Ammon's horn (tissue), 1 donor: ENCODE measurements at regions not wholly inside any gene's neighbourhood (a gene's known extent, or its start where the extent isn't known, plus 50 kb on each side); places are given as distances from the start of the nearest gene placed in this dataset.
"Not testable (repeated sequence)": the region's sequence is repeated elsewhere in the genome, so short reads cannot be mapped to it uniquely, and the experiment has no call there.

ENCODE experiments used
- DNase-seq: peaks from one replicate; pipeline ENCODE4 v3.0.0-alpha.2; 2016; ENCODE audit warnings: low spot score

GRCh38 chr13:72586518-72586917 lies 140.9 kb downstream of the MZT1 start:
- no peak for DNase-seq

GRCh38 chr13:72585254-72585653 lies 142.2 kb downstream of the MZT1 start:
- no peak for DNase-seq

- DNase-seq, result no peak
Measured at GRCh38 chr13:72571191-72571590, 156.2 kb downstream of the MZT1 start.

GRCh38 chr13:72570019-72570418 lies 157.4 kb downstream of the MZT1 start:
- no peak for DNase-seq

- no peak for DNase-seq
Measured at GRCh38 chr13:72567566-72567965, 159.9 kb downstream of the MZT1 start.

- DNase-seq, result no peak
Measured at GRCh38 chr13:72566526-72566925, 160.9 kb downstream of the MZT1 start.

GRCh38 chr13:72565893-72566292 lies 161.5 kb downstream of the MZT1 start:
- DNase-seq, result peak; percentile 6

- DNase-seq, result no peak
Measured at GRCh38 chr13:72562686-72563085, 164.7 kb downstream of the MZT1 start.

GRCh38 chr13:72561791-72562190 lies 165.6 kb downstream of the MZT1 start:
- no peak for DNase-seq

- no peak for DNase-seq
Measured at GRCh38 chr13:72559716-72560115, 167.7 kb downstream of the MZT1 start.

GRCh38 chr13:72556945-72557344 lies 170.5 kb downstream of the MZT1 start:
- DNase-seq, result no peak

GRCh38 chr13:72555601-72556000 lies 171.8 kb downstream of the MZT1 start:
- no peak for DNase-seq

- no peak for DNase-seq
Measured at GRCh38 chr13:72552731-72553130, 174.7 kb downstream of the MZT1 start.

GRCh38 chr13:72545895-72546294 lies 181.5 kb downstream of the MZT1 start:
- DNase-seq, result not testable (repeated sequence)

GRCh38 chr13:72545030-72545719 lies 182.3 kb downstream of the MZT1 start:
- DNase-seq, result no peak

- no peak for DNase-seq
Measured at GRCh38 chr13:72544042-72544441, 183.4 kb downstream of the MZT1 start.

GRCh38 chr13:72542241-72542640 lies 185.2 kb downstream of the MZT1 start:
- DNase-seq, result no peak

GRCh38 chr13:72541674-72542073 lies 185.8 kb downstream of the MZT1 start:
- DNase-seq, result no peak

- no peak for DNase-seq
Measured at GRCh38 chr13:72540881-72541280, 186.5 kb downstream of the MZT1 start.

- DNase-seq, result no peak
Measured at GRCh38 chr13:72539925-72540324, 187.5 kb downstream of the MZT1 start.

GRCh38 chr13:72537782-72538181 lies 189.6 kb downstream of the MZT1 start:
- DNase-seq, result no peak

- no peak for DNase-seq
Measured at GRCh38 chr13:72537395-72537780, 190.0 kb downstream of the MZT1 start.

- DNase-seq, result peak; percentile 19
Measured at GRCh38 chr13:72536714-72537394, 190.6 kb downstream of the MZT1 start.
